OCI-LY7 (cell line): ENCODE measurements at regions not wholly inside any gene's neighbourhood (a gene's known extent, or its start where the extent isn't known, plus 50 kb on each side); places are given as distances from the start of the nearest gene placed in this dataset.

Experiments used
- EZH2phosphoT487 ChIP-seq: fragments of 200-600 bp; sonication (generic); IDR thresholded peaks from 2 replicates; pipeline ENCODE4 v1.6.1; 2018; ENCODE audit warnings: low read depth, borderline replicate concordance, mild to moderate bottlenecking, mixed run types, antibody characterized with exemption, low read length, moderate library complexity, mixed read lengths
- TF ChIP-seq, protein P1 (sequence below): fragments of 200-600 bp; sonication (generic); conservative IDR thresholded peaks from 2 replicates; pipeline ENCODE4 v1.5.1; 2014; ENCODE audit warnings: mild to moderate bottlenecking, antibody characterized with exemption, low read length, moderate library complexity, mixed read lengths

DNA sequence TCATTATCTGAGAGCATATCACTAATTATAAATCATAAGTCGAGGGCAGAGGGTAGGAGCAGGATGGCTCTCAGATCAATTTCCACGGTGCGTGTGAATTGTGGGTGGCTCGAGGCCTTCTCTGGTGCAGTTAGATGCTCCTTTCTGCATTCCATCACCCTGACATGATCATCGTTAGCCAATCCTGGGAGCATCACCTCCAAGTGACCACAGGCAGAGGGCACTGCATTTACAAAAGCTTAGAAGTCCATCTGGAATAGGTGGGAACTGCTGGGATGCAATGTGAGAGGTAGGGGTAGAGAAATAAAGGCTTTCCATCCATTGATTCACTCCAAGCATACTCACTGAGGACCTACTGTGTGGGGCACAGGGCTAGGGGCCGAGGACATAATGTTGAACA, 538.2 kb upstream of the TBX3 start:
- TF ChIP-seq, protein P1, sequence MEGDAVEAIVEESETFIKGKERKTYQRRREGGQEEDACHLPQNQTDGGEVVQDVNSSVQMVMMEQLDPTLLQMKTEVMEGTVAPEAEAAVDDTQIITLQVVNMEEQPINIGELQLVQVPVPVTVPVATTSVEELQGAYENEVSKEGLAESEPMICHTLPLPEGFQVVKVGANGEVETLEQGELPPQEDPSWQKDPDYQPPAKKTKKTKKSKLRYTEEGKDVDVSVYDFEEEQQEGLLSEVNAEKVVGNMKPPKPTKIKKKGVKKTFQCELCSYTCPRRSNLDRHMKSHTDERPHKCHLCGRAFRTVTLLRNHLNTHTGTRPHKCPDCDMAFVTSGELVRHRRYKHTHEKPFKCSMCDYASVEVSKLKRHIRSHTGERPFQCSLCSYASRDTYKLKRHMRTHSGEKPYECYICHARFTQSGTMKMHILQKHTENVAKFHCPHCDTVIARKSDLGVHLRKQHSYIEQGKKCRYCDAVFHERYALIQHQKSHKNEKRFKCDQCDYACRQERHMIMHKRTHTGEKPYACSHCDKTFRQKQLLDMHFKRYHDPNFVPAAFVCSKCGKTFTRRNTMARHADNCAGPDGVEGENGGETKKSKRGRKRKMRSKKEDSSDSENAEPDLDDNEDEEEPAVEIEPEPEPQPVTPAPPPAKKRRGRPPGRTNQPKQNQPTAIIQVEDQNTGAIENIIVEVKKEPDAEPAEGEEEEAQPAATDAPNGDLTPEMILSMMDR, result no peak
- no peak for TF ChIP-seq EZH2phosphoT487
